Activated naive CD8-positive, alpha-beta T cell treated with anti-CD3 and anti-CD28 coated beads for 36 hours (primary cell): ENCODE measurements at regions not wholly inside any gene's neighbourhood (a gene's known extent, or its start where the extent isn't known, plus 50 kb on each side); places are given as distances from the start of the nearest gene placed in this dataset.
"Not testable (repeated sequence)": the region's sequence is repeated elsewhere in the genome, so short reads cannot be mapped to it uniquely, and the experiment has no call there.

ENCODE experiments used
- DNase-seq: peaks from one replicate; pipeline ENCODE4 v3.0.0; 2021
- H3K27ac Mint-ChIP-seq: one replicate; pipeline ENCODE4 v1.8.0; 2022; ENCODE audit warnings: mild to moderate bottlenecking, moderate library complexity, mixed read lengths
- H3K27me3 Mint-ChIP-seq: one replicate; pipeline ENCODE4 v1.8.0; 2022; ENCODE audit warnings: mild to moderate bottlenecking, mixed read lengths
- H3K36me3 Mint-ChIP-seq: one replicate; pipeline ENCODE4 v1.8.0; 2021; ENCODE audit warnings: mild to moderate bottlenecking, mixed read lengths
- H3K4me1 Mint-ChIP-seq: one replicate; pipeline ENCODE4 v1.8.0; 2021; ENCODE audit warnings: mixed read lengths
- H3K4me3 Mint-ChIP-seq: one replicate; pipeline ENCODE4 v1.8.0; 2022; ENCODE audit warnings: mild to moderate bottlenecking, moderate library complexity, mixed read lengths
- H3K9me3 Mint-ChIP-seq: one replicate; pipeline ENCODE4 v1.8.0; 2022; ENCODE audit warnings: mixed read lengths

DNA sequence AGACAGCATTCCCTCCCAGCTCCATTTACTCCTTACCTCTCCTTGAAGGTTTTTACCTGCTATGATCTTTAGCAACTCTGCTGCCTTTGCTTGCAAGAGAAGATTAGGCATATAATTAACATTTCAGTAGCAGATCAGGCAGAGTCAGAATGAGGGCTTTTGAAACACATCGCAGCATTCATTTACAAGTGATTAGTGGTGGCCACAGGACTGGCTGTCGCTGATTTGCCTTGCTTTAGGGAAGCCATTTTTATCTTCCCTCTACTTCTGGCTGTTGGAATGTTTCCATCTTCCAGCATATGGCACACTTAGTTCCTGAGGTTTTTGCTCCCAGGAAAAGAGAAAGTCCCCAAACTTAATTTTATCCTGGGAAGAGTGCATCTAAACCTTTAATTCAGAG is 124.0 kb downstream of the SPATA31A6 start:
- DNase-seq, H3K27ac Mint-ChIP-seq, H3K36me3 Mint-ChIP-seq, H3K4me3 Mint-ChIP-seq, H3K27me3 Mint-ChIP-seq, H3K9me3 Mint-ChIP-seq, H3K4me1 Mint-ChIP-seq: not testable (repeated sequence)

DNA sequence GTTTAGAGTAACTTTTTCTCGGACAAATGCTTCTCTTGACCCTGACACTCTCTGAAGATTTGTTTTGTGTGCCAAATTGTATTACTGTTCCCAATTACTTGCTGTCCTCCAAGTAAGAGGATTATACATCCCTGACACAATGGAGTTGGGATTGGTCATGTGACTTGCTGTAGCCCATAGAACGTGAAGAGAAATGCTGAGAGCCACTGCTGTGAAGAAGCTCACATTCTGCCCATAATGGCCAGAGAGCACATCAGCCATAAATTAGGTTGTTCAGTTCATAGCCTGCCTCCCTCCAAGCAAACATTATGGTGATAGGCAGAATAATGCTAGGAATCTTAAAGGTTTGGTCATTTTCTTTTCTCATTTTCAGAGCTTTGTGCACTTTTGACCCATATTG is 127.5 kb downstream of the SPATA31A6 start:
- not testable (repeated sequence) for H3K4me1 Mint-ChIP-seq, H3K4me3 Mint-ChIP-seq, H3K27me3 Mint-ChIP-seq, H3K27ac Mint-ChIP-seq, H3K36me3 Mint-ChIP-seq, DNase-seq, H3K9me3 Mint-ChIP-seq

DNA sequence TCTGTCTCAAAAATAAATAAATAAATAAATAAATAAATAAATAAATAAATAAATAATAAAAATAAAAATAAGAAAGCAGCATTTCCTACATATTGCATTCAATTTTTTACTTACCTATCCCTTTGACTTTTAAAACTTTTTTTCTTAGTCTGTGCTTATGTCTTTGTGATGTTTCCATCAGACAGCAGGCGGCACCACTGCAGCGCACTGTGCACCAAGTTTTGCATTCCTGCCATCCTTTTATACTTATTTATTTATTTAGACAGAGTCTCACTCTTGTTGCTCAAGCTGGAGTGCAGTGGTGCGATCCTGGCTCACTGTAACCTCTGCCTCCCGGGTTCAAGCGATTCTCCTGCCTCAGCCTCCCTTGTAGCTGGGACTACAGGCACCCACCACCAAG is 132.6 kb downstream of the SPATA31A6 start:
- H3K27ac Mint-ChIP-seq, H3K36me3 Mint-ChIP-seq, H3K9me3 Mint-ChIP-seq, H3K4me3 Mint-ChIP-seq, DNase-seq, H3K4me1 Mint-ChIP-seq, H3K27me3 Mint-ChIP-seq: not testable (repeated sequence)

DNA sequence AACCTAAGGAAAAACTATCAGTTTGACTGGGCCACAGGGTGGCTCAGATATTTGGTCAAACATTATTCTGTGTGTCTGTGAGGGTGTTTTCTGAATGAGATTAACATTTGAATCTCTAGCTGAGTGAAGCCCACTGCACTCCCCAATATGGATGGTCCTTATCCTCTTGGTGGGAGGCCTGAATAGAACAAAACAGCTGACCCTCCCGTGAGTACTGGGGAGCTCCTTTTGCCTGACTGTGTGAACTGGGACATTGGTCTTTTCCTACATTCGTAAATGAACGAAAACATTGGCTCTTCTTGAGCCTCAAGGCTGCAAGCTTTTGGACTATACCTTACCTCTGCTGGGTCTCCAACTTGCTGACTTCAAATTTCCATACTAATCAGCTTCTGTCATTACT is 134.2 kb downstream of the SPATA31A6 start:
- H3K27me3 Mint-ChIP-seq, H3K4me3 Mint-ChIP-seq, H3K9me3 Mint-ChIP-seq, H3K4me1 Mint-ChIP-seq, DNase-seq, H3K36me3 Mint-ChIP-seq, H3K27ac Mint-ChIP-seq: not testable (repeated sequence)

DNA sequence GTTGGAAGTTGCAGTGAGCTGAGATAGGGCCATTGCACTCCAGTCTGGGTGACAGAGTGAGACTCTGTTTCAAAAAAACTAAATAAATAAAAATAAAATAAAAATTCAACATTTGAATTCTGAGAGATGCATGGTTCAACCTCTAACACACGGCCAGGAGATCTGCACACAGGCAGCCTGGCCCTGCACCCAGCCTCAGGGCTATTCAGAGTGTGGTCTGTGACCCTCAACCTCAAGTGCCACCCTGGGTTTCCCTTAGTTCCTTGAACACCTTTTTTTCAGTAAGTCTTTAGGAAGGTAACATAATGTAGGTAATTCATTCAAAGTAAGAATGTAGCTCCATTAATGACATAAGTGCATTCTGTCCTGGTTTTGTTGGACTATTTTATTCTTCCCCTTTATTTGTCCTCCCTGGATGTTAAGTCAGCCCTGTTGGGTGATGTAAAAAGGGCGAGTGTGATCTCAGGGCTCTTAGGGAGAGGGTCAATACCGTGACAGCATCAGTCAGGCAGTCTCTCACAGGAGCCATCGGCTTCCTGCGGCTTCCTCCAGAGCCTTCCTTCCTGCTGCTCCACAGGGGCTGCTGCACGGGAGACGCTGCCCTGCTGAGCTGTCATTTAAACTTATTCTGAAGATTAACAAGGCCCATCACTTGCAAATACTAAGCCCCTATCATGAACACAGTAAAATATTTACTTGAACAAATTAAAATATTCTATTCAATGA is 139.8 kb downstream of the SPATA31A6 start:
- H3K36me3 Mint-ChIP-seq, DNase-seq, H3K9me3 Mint-ChIP-seq, H3K27me3 Mint-ChIP-seq, H3K4me1 Mint-ChIP-seq, H3K4me3 Mint-ChIP-seq, H3K27ac Mint-ChIP-seq: not testable (repeated sequence)

DNA sequence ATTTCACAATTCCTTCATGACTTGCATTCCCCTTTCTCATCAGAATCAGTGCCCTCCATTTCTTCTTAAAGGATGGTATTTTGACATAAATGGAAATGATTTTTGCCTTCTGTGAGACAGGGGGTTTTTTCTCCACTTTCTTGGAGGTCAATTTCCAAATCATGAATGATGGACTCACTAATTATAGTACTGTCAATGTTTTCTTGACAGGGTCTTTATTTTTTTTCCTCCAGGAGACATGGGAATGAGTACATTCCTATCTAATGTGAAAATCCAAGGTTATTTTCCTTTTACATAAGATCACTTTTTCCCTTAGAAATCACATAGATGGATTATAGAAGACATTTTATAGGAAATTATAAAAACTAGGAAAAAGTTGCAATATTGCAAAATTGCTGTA is 141.7 kb downstream of the SPATA31A6 start:
- H3K27ac Mint-ChIP-seq, H3K27me3 Mint-ChIP-seq, H3K9me3 Mint-ChIP-seq, H3K36me3 Mint-ChIP-seq, H3K4me3 Mint-ChIP-seq, DNase-seq, H3K4me1 Mint-ChIP-seq: not testable (repeated sequence)

DNA sequence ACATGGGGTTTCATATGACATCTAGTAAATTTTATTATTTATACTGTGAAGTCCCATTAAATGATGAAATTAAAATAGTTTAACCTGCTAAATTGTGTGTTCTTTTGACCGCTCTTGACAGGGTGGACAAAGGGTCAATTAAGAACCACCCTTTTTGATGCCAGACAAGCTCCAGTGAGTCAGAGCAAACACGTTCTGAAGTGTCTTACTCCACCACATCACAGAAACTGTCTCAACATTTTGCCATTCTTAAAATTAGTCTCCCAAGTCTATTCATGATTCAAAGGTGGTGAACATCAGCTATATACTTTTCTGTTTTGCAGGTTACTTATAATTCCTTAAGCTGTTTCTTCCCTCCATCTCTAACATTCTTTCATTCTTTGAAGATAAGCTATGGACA is 142.1 kb downstream of the SPATA31A6 start:
- not testable (repeated sequence) for H3K27ac Mint-ChIP-seq, H3K4me1 Mint-ChIP-seq, H3K36me3 Mint-ChIP-seq, DNase-seq, H3K4me3 Mint-ChIP-seq, H3K9me3 Mint-ChIP-seq, H3K27me3 Mint-ChIP-seq

DNA sequence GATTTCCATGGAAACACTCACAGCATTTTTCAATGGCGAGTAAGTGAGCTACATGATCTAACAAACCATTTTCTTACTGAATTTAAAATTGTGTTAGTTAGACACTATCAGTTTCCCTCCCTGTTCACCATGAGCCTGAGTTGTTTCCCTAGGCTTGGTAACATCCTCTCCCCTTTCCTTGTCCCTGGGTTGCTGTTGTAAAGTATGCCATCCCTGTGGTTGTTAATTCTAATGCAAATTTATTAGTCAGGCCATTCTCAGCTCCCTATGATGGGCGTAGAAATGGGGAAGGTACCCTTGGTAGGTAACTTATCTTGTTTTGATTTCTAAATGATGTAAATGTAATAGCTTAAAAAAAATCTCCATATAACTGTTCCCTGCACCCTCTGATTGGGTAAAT is 143.0 kb downstream of the SPATA31A6 start:
- not testable (repeated sequence) for H3K4me1 Mint-ChIP-seq, H3K27ac Mint-ChIP-seq

DNA sequence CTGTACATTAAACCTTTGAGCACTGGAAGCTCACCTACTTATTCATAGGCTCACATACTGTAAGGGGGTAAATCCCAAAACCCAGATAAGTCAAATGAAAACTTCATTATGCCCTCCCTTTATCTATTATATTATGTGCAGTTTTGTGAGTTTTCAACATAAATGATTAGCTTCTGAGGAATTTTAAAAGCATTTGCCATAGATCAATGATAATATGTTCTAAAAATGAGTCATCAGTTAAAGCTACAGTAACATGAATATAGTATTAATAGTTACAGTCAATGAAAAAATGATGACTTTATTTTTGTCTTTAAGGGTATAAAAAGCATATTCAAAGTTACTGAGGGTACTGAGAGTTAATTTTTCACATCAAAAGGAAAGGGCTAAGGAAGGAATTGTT is 151.9 kb downstream of the SPATA31A6 start:
- H3K27me3 Mint-ChIP-seq, DNase-seq, H3K9me3 Mint-ChIP-seq, H3K36me3 Mint-ChIP-seq, H3K27ac Mint-ChIP-seq, H3K4me1 Mint-ChIP-seq, H3K4me3 Mint-ChIP-seq: not testable (repeated sequence)

More for the DNA sequence above, 143.0 kb downstream of the SPATA31A6 start:
- H3K9me3 Mint-ChIP-seq, H3K4me3 Mint-ChIP-seq, H3K27me3 Mint-ChIP-seq, H3K36me3 Mint-ChIP-seq, DNase-seq: not testable (repeated sequence)

DNA sequence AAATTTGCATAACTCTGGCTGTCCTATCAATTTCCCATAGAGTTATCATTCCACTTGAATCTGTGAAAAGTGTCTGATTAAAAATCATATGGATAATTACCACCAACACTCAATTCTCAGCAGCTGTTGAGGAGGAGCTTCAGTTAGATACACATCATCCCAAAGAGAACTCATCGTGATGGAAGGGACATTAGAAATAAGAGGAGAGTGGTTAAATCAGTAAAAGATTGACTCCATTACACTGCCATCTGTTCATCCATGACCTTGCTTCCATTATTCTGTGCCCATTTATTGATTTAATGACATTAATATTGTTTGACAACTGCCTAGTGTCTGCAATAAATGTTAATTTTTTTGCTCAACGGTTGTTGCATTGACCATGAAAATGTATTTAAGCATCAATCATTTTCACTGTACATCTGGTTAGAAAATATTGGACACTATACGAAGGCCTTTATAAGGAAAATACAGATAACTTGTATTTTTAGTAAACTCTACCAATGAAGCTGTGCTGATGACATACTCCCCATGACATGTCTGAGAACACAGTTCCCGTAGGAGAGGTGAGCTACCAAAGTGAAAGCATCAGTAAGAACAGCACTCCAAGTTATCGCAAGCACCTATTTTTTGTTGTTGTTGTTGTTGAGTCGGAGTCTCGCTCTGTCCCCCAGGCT is 152.7 kb downstream of the SPATA31A6 start:
- not testable (repeated sequence) for DNase-seq, H3K36me3 Mint-ChIP-seq, H3K4me3 Mint-ChIP-seq, H3K9me3 Mint-ChIP-seq, H3K4me1 Mint-ChIP-seq, H3K27me3 Mint-ChIP-seq, H3K27ac Mint-ChIP-seq

DNA sequence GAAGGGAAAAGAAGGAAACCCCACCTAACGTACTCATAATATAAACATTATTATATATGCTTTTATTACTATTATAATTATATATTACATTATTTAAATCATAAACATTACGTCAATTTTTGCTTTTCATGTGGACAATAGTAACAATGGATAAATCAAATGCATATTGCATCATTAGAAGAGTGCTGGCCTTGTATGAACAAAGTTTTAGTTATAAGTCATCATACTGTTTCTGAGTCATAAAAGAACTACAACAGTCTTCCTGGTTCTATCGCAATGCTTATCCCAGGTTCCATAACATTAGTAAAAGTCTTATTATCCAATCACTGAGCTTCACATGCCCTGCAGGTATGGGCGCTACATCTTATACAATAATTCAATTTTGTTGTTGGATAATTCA is 154.8 kb downstream of the SPATA31A6 start:
- not testable (repeated sequence) for H3K4me1 Mint-ChIP-seq, H3K27me3 Mint-ChIP-seq, DNase-seq, H3K36me3 Mint-ChIP-seq, H3K4me3 Mint-ChIP-seq, H3K9me3 Mint-ChIP-seq, H3K27ac Mint-ChIP-seq

DNA sequence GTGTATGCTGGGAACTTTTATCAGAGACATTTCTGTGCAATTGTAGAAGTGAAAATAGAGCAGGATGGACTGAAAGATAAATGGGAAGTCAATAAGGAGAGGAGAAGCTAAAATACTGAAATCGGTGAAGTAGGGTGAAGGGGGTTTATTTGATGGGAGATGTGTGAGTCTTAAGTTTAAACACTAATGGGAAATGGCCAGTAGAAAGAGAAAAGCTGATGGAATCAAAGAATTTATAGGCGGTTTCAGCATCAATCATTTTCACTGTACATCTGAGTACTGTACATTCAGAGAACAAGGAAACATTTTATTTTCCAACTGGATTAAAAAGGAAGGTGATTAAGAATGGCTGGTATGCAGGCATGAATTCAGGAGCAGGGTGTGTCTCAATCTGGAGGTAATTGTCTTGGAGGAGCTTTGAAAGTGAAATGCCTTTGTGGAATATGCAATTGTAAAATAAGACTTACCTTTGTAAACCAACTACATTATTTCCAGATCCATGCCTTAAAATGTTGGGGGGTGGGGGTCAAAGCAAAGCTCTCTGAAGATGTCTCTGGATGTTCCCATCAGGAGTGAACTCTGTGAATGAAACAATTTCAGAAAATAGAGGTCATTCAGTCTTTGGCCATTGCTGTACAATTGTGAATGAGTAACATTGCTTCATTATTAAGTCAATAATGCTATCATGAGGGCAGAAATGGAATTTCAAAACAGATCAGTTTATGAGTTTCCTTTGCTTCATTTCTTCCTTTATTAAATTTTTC is 156.4 kb downstream of the SPATA31A6 start:
- H3K36me3 Mint-ChIP-seq, H3K27ac Mint-ChIP-seq, H3K27me3 Mint-ChIP-seq, H3K4me1 Mint-ChIP-seq, H3K9me3 Mint-ChIP-seq, H3K4me3 Mint-ChIP-seq, DNase-seq: not testable (repeated sequence)

DNA sequence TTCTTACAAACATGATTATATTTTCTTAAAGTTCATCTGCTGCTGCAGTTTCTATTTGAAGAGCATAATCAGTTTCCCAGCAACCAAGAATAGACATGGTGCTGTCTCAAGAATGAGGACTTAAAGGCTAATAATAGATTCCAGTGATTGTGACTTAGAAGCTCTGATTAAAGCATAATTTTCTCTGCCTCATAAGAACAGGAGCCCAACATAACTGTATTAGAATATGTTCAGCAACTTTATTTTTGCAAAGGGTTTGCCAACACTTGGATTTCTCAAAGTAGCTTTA is 156.9 kb downstream of the SPATA31A6 start:
- H3K36me3 Mint-ChIP-seq, H3K4me1 Mint-ChIP-seq, H3K27me3 Mint-ChIP-seq, DNase-seq, H3K4me3 Mint-ChIP-seq, H3K27ac Mint-ChIP-seq, H3K9me3 Mint-ChIP-seq: not testable (repeated sequence)

DNA sequence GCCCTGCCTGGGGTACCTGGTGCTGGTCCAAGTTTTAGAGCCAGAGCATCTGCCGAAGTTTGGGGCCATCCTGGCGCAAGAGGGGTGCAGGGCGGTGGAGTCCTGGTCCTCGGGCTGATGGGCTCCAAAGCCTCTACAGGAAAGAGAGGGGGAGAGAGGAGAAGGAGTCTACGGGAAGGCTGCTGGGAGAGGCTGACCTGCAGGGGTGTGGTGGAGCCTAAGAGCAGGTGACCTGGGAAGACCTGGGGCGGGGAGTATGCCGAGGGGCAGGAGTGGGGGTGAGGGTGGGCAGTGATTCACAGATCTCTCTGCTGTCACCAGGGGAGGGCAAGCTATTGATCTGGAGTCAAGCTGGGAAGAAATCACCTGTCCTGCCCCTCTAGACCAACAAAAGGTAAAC is 158.4 kb downstream of the SPATA31A6 start:
- H3K4me3 Mint-ChIP-seq, H3K9me3 Mint-ChIP-seq, H3K4me1 Mint-ChIP-seq, DNase-seq, H3K27me3 Mint-ChIP-seq, H3K27ac Mint-ChIP-seq, H3K36me3 Mint-ChIP-seq: not testable (repeated sequence)

DNA sequence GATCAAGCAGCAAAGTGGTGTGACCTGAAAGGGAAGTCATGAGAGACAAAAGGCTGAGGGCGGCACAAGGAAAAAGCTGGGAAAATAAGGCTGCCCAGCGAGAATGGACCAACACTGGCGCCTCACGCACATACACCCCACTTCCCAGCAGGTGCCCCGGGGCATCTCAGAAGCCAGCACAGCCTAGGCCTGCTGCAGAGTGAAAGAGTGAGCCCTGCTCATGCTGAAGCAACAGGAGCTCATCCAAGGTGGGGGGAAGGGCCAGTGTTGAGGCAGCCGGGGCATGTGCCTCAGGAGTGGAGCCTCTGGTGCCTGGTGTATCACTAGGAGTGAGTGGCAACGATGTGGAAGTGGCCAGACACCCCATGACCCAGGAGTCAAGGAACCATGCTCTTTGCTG is 158.8 kb downstream of the SPATA31A6 start:
- DNase-seq, H3K27ac Mint-ChIP-seq, H3K4me3 Mint-ChIP-seq, H3K4me1 Mint-ChIP-seq, H3K9me3 Mint-ChIP-seq, H3K36me3 Mint-ChIP-seq, H3K27me3 Mint-ChIP-seq: not testable (repeated sequence)

DNA sequence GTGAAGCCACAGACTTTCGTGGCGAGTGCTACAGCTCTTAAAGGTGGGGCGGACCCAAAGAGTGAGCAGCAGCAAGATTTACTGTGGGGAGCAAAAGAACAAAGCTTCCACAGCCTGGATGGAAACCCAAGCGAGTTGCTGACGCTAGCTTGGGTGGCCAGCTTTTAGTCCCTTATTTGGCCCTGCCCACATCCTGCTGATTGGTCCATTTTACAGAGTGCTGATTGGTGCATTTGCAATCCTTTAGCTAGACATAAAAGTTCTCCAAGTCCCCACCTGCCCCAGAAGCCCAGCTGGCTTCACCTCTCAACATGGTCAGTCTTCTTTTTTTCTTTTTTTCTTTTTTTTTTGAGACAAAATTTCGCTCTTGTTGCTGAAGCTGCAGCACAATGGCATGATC is 161.0 kb downstream of the SPATA31A6 start:
- not testable (repeated sequence) for H3K4me3 Mint-ChIP-seq, DNase-seq, H3K27ac Mint-ChIP-seq, H3K4me1 Mint-ChIP-seq, H3K36me3 Mint-ChIP-seq, H3K27me3 Mint-ChIP-seq, H3K9me3 Mint-ChIP-seq
